HG02938 (cell line): ENCODE measurements at regions not wholly inside any gene's neighbourhood (a gene's known extent, or its start where the extent isn't known, plus 50 kb on each side); places are given as distances from the start of the nearest gene placed in this dataset.

Source experiments
- ATAC-seq: cut with Tn5 transposase; IDR thresholded peaks from one replicate; pipeline ENCODE4 v1.9.1; 2021; ENCODE audit warnings: mild to moderate bottlenecking, moderate library complexity; ENCODE audit not compliant: unreplicated experiment

GRCh38 chr2:82879803-82880202 lies 1579.3 kb downstream of the SUCLG1 start:
- ATAC-seq = no peak

- ATAC-seq = no peak
These were observed 1583.2 kb downstream of the SUCLG1 start for GRCh38 chr2:82875858-82876257.

- ATAC-seq = no peak
These were observed 1601.1 kb downstream of the SUCLG1 start for GRCh38 chr2:82857967-82858366.

GRCh38 chr2:82853299-82853698 lies 1605.8 kb downstream of the SUCLG1 start:
- ATAC-seq = no peak

GRCh38 chr2:82852787-82853186 lies 1606.3 kb downstream of the SUCLG1 start:
- no peak for ATAC-seq

GRCh38 chr2:82848285-82848684 lies 1610.8 kb downstream of the SUCLG1 start:
- no peak for ATAC-seq

- no peak for ATAC-seq
These were observed 1620.0 kb downstream of the SUCLG1 start for GRCh38 chr2:82839036-82839435.

- no peak for ATAC-seq
These were observed 1621.3 kb downstream of the SUCLG1 start for GRCh38 chr2:82837588-82838304.

- no peak for ATAC-seq
These were observed 1624.2 kb downstream of the SUCLG1 start for GRCh38 chr2:82834893-82835292.

GRCh38 chr2:82827426-82827825 lies 1631.7 kb downstream of the SUCLG1 start:
- ATAC-seq = no peak

- ATAC-seq = no peak
These were observed 1632.6 kb downstream of the SUCLG1 start for GRCh38 chr2:82826437-82826836.

GRCh38 chr2:82825410-82826090 lies 1633.5 kb downstream of the SUCLG1 start:
- no peak for ATAC-seq

- no peak for ATAC-seq
These were observed 1635.2 kb downstream of the SUCLG1 start for GRCh38 chr2:82823892-82824291.

GRCh38 chr2:82819951-82820350 lies 1639.1 kb downstream of the SUCLG1 start:
- no peak for ATAC-seq

GRCh38 chr2:82814146-82814545 lies 1644.9 kb downstream of the SUCLG1 start:
- no peak for ATAC-seq

GRCh38 chr2:82811946-82812345 lies 1647.1 kb downstream of the SUCLG1 start:
- no peak for ATAC-seq

GRCh38 chr2:82803307-82803706 lies 1655.8 kb downstream of the SUCLG1 start:
- no peak for ATAC-seq

GRCh38 chr2:82797469-82797868 lies 1661.6 kb downstream of the SUCLG1 start:
- no peak for ATAC-seq

- ATAC-seq = no peak
These were observed 1662.9 kb downstream of the SUCLG1 start for GRCh38 chr2:82796132-82796531.

GRCh38 chr2:82795446-82795845 lies 1663.6 kb downstream of the SUCLG1 start:
- ATAC-seq = no peak

GRCh38 chr2:82793711-82794435 lies 1665.2 kb downstream of the SUCLG1 start:
- ATAC-seq = no peak

GRCh38 chr2:82792316-82792715 lies 1666.8 kb downstream of the SUCLG1 start:
- no peak for ATAC-seq
